ENCODE measurements at regions not wholly inside any gene's neighbourhood (a gene's known extent, or its start where the extent isn't known, plus 50 kb on each side); places are given as distances from the start of the nearest gene placed in this dataset.

- Histone ChIP-seq H2BK120ac (ENCODE audit: low read depth, low read length) (no peak overlapping the region), H2AFZ (replicated peaks; ENCODE audit: low read length, poor library complexity) (no peak overlapping the region), H3K4ac (ENCODE audit: low read depth, low read length) (no peak overlapping the region), H3K56ac (ENCODE audit: extremely low read depth, insufficient read depth, low read length) (no peak overlapping the region), H3K79me1 (ENCODE audit: low read depth in 1 of 2, low read length in 2 of 2) (no peaks in the 10 kb centered on the region), H2BK15ac (ENCODE audit: low read depth, low read length) (no peak overlapping the region), H3K4me3 (ENCODE audit: insufficient read depth, low read depth, low read length) (no peak overlapping the region), H4K8ac (ENCODE audit: low read depth in 2 of 2, low read length in 2 of 2) (no peak overlapping the region), H3K27me3 (ENCODE audit: control insufficient read depth, insufficient read depth, low read length) (no peaks in the 10 kb centered on the region), H3K27ac (ENCODE audit: insufficient read depth, low read length) (no peak overlapping the region), H3K14ac (replicated peaks; ENCODE audit: low read depth, low read length) (no peak overlapping the region), H3K4me1 (ENCODE audit: control insufficient read depth, insufficient read depth, low read length) (no peaks in the 10 kb centered on the region), H3K36me3 (ENCODE audit: control insufficient read depth, insufficient read depth, low read length) (no peaks in the 10 kb centered on the region), H3K18ac (ENCODE audit: low read depth, low read length) (no peak overlapping the region), H2AK5ac (ENCODE audit: low read depth, low read length) (no peak overlapping the region), H3K9me1 (ENCODE audit: insufficient read depth, low read length) (no peaks in the 10 kb centered on the region), H2BK5ac (ENCODE audit: low read depth, low read length, poor library complexity, severe bottlenecking) (no peak overlapping the region), H4K5ac (ENCODE audit: low read depth, low read length) (no peak overlapping the region), H3K23ac (ENCODE audit: low read depth, low read length) (no peak overlapping the region), H3K9me3 (ENCODE audit: control insufficient read depth, insufficient read depth, low read length) (peaks cover 3% of the 10 kb centered on the region; the same call in 1 of the 2 replicates), H4K91ac (ENCODE audit: insufficient read depth, low read depth, low read length) (no peak overlapping the region), H2AK9ac (replicated peaks; ENCODE audit: low read depth, low read length, poor library complexity) (no peak overlapping the region), H2BK20ac (ENCODE audit: low read depth, low read length) (no peak overlapping the region), H3K4me2 (ENCODE audit: low read depth, low read length) (no peak overlapping the region), H3K9ac (ENCODE audit: low read depth, low read length) (no peak overlapping the region), H4K20me1 (ENCODE audit: insufficient read depth, low read length) (no peaks in the 10 kb centered on the region)
- no peak for DNase-seq
- no CpG with 5 or more reads among the region's 2 CpGs for WGBS, 2 experiments (ENCODE audit: extremely low coverage in 2 of 2, insufficient read length in 1 of 2)
- ChIA-PET POLR2A (ENCODE audit: unreplicated experiment) (no interaction called here), CTCF (no interaction called here)
- TF ChIP-seq MXI1 (IDR thresholded peaks at IDR 0.05; ENCODE audit: borderline replicate concordance, low read depth, low read length): no peak
- no peak for TF ChIP-seq RCOR1 (IDR thresholded peaks at IDR 0.05; ENCODE audit: insufficient replicate concordance, low read length)
- TF ChIP-seq NFE2L2 (IDR thresholded peaks at IDR 0.05; ENCODE audit: low read depth, low read length): no peak
- no peak for TF ChIP-seq SMC3 (IDR thresholded peaks at IDR 0.05; ENCODE audit: low read depth, low read length)
- no peak for TF ChIP-seq CEBPB (IDR thresholded peaks at IDR 0.05; ENCODE audit: low read depth, low read length)
- TF ChIP-seq MAZ (IDR thresholded peaks at IDR 0.05; ENCODE audit: borderline replicate concordance, low read depth, low read length): no peak
- no peak for TF ChIP-seq POLR2A (IDR thresholded peaks at IDR 0.05; ENCODE audit: low read depth, low read length)
- TF ChIP-seq RFX5 (IDR thresholded peaks at IDR 0.05; ENCODE audit: low read depth, low read length): no peak
- TF ChIP-seq RAD21 (IDR thresholded peaks at IDR 0.05; ENCODE audit: low read length): no peak
- no peak for TF ChIP-seq CHD1 (IDR thresholded peaks at IDR 0.05; ENCODE audit: low read depth, low read length)
- TF ChIP-seq USF2 (IDR thresholded peaks at IDR 0.05; ENCODE audit: low read depth, low read length): no peak
- TF ChIP-seq MAFK (IDR thresholded peaks at IDR 0.05; ENCODE audit: low read depth, low read length): no peak
- no peak for TF ChIP-seq FOS (IDR thresholded peaks at IDR 0.05; ENCODE audit: low read depth, low read length)
- no peak for TF ChIP-seq ELK1 (IDR thresholded peaks at IDR 0.05; ENCODE audit: borderline replicate concordance, low read depth, low read length)
- TF ChIP-seq, protein P1, sequence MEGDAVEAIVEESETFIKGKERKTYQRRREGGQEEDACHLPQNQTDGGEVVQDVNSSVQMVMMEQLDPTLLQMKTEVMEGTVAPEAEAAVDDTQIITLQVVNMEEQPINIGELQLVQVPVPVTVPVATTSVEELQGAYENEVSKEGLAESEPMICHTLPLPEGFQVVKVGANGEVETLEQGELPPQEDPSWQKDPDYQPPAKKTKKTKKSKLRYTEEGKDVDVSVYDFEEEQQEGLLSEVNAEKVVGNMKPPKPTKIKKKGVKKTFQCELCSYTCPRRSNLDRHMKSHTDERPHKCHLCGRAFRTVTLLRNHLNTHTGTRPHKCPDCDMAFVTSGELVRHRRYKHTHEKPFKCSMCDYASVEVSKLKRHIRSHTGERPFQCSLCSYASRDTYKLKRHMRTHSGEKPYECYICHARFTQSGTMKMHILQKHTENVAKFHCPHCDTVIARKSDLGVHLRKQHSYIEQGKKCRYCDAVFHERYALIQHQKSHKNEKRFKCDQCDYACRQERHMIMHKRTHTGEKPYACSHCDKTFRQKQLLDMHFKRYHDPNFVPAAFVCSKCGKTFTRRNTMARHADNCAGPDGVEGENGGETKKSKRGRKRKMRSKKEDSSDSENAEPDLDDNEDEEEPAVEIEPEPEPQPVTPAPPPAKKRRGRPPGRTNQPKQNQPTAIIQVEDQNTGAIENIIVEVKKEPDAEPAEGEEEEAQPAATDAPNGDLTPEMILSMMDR (conservative IDR thresholded peaks at IDR 0.05; ENCODE audit: low read depth, low read length): no peak
- TF ChIP-seq BHLHE40 (IDR thresholded peaks at IDR 0.05; ENCODE audit: low read depth, low read length): no peak
- in situ Hi-C loops (cut with MboI; ENCODE audit: low sequenced_read_pairs): no loop called here
- dilution Hi-C loops (cut with HindIII; ENCODE audit: low sequenced_read_pairs, unreplicated experiment): no loop called here
- no peak for ATAC-seq (ENCODE audit: low read depth)
- BruUV-seq (replicated peaks): no TSS peak
- intact Hi-C loops (cut with micrococcal nuclease): loop anchor here (10.0 kb wide), 1 partner anchor 548 kb away; no protein-coding TSS in a partner anchor
Measured at GRCh38 chr6:9257215-9257614, 821.9 kb upstream of the SLC35B3 start.
